DND-41 (cell line): ENCODE measurements at regions not wholly inside any gene's neighbourhood (a gene's known extent, or its start where the extent isn't known, plus 50 kb on each side); places are given as distances from the start of the nearest gene placed in this dataset.

ENCODE experiments used
- CTCF ChIP-seq: IDR thresholded peaks from 2 replicates; pipeline ENCODE4 v1.5.1; 2012; ENCODE audit warnings: borderline replicate concordance, low read length, moderate library complexity, mild to moderate bottlenecking; ENCODE audit not compliant: poor library complexity, severe bottlenecking; ENCODE audit errors: extremely low read depth
- EZH2 ChIP-seq: IDR thresholded peaks from 3 replicates; pipeline ENCODE4 v1.6.1; 2012; ENCODE audit warnings: borderline replicate concordance, low read depth, mild to moderate bottlenecking, moderate library complexity, low read length, inconsistent platforms; ENCODE audit not compliant: severe bottlenecking

GRCh38 chr12:41799671-41800070, 345.0 kb downstream of the GXYLT1 start:
- TF ChIP-seq CTCF (no peak), EZH2 (no peak)
